Neural cell (in vitro differentiated cells): ENCODE measurements at regions not wholly inside any gene's neighbourhood (a gene's known extent, or its start where the extent isn't known, plus 50 kb on each side); places are given as distances from the start of the nearest gene placed in this dataset.

Experiments used
- H2AFZ ChIP-seq: fragments of 200-600, 300-800 bp; sonication (generic), shearing (Covaris generic); 2 replicates; pipeline ENCODE4 v1.6.0; 2014; ENCODE audit warnings: low read depth, mild to moderate bottlenecking, antibody characterized with exemption, low read length, moderate library complexity
- H3F3A ChIP-seq: fragments of 200-600 bp; shearing (Covaris generic); 2 replicates; pipeline ENCODE4 v1.6.1; 2016; ENCODE audit warnings: mild to moderate bottlenecking, moderate library complexity, mixed read lengths, antibody characterized with exemption, low read length; ENCODE audit not compliant: insufficient read depth, poor library complexity, severe bottlenecking
- H3K27ac ChIP-seq: fragments of 200-600, 300-800 bp; sonication (generic), shearing (Covaris generic); 2 replicates; pipeline ENCODE4 v1.5.1; 2014; ENCODE audit warnings: mild to moderate bottlenecking, low read length, moderate library complexity
- H3K27me3 ChIP-seq: fragments of 300-800, 200-600 bp; sonication (generic), shearing (Covaris generic); 2 replicates; pipeline ENCODE4 v1.6.0; 2014; ENCODE audit warnings: mild to moderate bottlenecking, low read depth, low read length, moderate library complexity; ENCODE audit not compliant: insufficient read depth
- H3K36me3 ChIP-seq: fragments of 300-800, 200-600 bp; sonication (generic), shearing (Covaris generic); 2 replicates; pipeline ENCODE4 v1.5.1; 2014; ENCODE audit warnings: mild to moderate bottlenecking, antibody characterized with exemption, low read length, moderate library complexity; ENCODE audit not compliant: insufficient read depth
- H3K4me2 ChIP-seq: fragments of 300-800, 200-600 bp; sonication (generic), shearing (Covaris generic); 2 replicates; pipeline ENCODE4 v1.6.0; 2014; ENCODE audit warnings: mild to moderate bottlenecking, low read length
- H3K4me3 ChIP-seq: fragments of 300-800, 200-600 bp; sonication (generic), shearing (Covaris generic); 2 replicates; pipeline ENCODE4 v1.5.1; 2014; ENCODE audit warnings: mild to moderate bottlenecking, low read length, moderate library complexity
- H3K79me2 ChIP-seq: fragments of 200-600 bp; shearing (Covaris generic); replicated peaks from 2 replicates; pipeline ENCODE4 v1.6.0; 2014; ENCODE audit warnings: mild to moderate bottlenecking, low read length, moderate library complexity; ENCODE audit not compliant: insufficient read depth
- H3K9ac ChIP-seq: fragments of 300-800, 200-600 bp; sonication (generic), shearing (Covaris generic); 2 replicates; pipeline ENCODE4 v1.6.1; 2016; ENCODE audit warnings: mild to moderate bottlenecking, low read length, mixed read lengths
- H3K9me2 ChIP-seq: fragments of 200-600 bp; shearing (Covaris generic); 2 replicates; pipeline ENCODE4 v1.6.1; 2016; ENCODE audit warnings: mild to moderate bottlenecking, low read length, mixed read lengths; ENCODE audit not compliant: insufficient read depth
- H3K9me3 ChIP-seq: fragments of 200-600, 300-800 bp; sonication (generic), shearing (Covaris generic); 2 replicates; pipeline ENCODE4 v1.6.1; 2016; ENCODE audit warnings: mild to moderate bottlenecking, mixed run types, low read length, moderate library complexity, mixed read lengths
- H4K20me1 ChIP-seq: fragments of 200-600 bp; shearing (Covaris generic); 2 replicates; pipeline ENCODE4 v1.6.1; 2016; ENCODE audit warnings: mild to moderate bottlenecking, mixed run types; ENCODE audit not compliant: insufficient read depth
- EP300 ChIP-seq: fragments of 450-650 bp; conservative IDR thresholded peaks from 2 replicates; pipeline ENCODE4 v1.6.1; 2014; ENCODE audit warnings: antibody characterized with exemption, mild to moderate bottlenecking, moderate library complexity; ENCODE audit not compliant: poor library complexity, severe bottlenecking
- EZH2 ChIP-seq: fragments of 200-600, 300-800 bp; shearing (Covaris generic), sonication (generic); IDR thresholded peaks from 2 replicates; pipeline ENCODE4 v1.6.1; 2014; ENCODE audit warnings: antibody characterized with exemption, low read length, borderline replicate concordance, mild to moderate bottlenecking; ENCODE audit not compliant: insufficient read depth, poor library complexity, severe bottlenecking
- MXI1 ChIP-seq: fragments of 450-650 bp; conservative IDR thresholded peaks from 2 replicates; pipeline ENCODE4 v1.6.1; 2014; ENCODE audit warnings: antibody characterized with exemption, mild to moderate bottlenecking; ENCODE audit not compliant: poor library complexity, severe bottlenecking
- POLR2AphosphoS5 ChIP-seq: IDR thresholded peaks from 2 replicates; pipeline ENCODE4 v1.6.1; 2012
- RAD21 ChIP-seq: fragments of 450-650 bp; conservative IDR thresholded peaks from 2 replicates; pipeline ENCODE4 v1.6.1; 2014; ENCODE audit warnings: antibody characterized with exemption, mild to moderate bottlenecking, moderate library complexity
- SMC3 ChIP-seq: fragments of 450-650 bp; conservative IDR thresholded peaks from 2 replicates; pipeline ENCODE4 v1.6.1; 2014; ENCODE audit warnings: antibody characterized with exemption, mild to moderate bottlenecking, moderate library complexity; ENCODE audit not compliant: poor library complexity
- TAF1 ChIP-seq: IDR thresholded peaks from 2 replicates; pipeline ENCODE4 v1.6.1; 2012; ENCODE audit warnings: low read depth
- TF ChIP-seq, protein P1 (sequence below): fragments of 450-650 bp; IDR thresholded peaks from 2 replicates; pipeline ENCODE4 v1.5.1; 2014; ENCODE audit warnings: antibody characterized with exemption, mild to moderate bottlenecking, moderate library complexity; ENCODE audit not compliant: poor library complexity, severe bottlenecking
- TF ChIP-seq, protein P2 (sequence below): IDR thresholded peaks from 2 replicates; pipeline ENCODE4 v1.6.1; 2012; ENCODE audit warnings: borderline replicate concordance

DNA sequence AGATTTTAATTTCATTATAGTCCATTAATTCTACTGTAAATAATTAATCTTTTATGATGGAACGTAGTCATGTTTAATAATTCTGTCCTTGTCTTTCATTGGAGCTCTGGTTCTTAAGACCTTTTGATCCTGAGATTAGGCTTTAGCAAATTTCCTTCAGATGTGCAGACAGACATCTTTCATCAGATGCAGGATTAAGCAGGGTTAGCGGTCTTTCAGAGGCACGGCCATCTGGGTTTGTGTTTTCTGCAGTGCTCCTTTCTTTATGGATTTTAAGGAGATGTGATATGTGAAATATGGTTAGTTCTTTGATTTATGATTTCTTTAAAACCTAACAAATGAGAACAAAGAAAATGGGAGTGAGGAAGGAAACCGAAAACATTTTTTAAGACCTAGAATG is 643.9 kb upstream of the SGCG start:
- TF ChIP-seq EP300 (no peak), SMC3 (no peak), EZH2 (no peak), POLR2AphosphoS5 (no peak), MXI1 (no peak), TAF1 (no peak), RAD21 (no peak)
- TF ChIP-seq, protein P1, sequence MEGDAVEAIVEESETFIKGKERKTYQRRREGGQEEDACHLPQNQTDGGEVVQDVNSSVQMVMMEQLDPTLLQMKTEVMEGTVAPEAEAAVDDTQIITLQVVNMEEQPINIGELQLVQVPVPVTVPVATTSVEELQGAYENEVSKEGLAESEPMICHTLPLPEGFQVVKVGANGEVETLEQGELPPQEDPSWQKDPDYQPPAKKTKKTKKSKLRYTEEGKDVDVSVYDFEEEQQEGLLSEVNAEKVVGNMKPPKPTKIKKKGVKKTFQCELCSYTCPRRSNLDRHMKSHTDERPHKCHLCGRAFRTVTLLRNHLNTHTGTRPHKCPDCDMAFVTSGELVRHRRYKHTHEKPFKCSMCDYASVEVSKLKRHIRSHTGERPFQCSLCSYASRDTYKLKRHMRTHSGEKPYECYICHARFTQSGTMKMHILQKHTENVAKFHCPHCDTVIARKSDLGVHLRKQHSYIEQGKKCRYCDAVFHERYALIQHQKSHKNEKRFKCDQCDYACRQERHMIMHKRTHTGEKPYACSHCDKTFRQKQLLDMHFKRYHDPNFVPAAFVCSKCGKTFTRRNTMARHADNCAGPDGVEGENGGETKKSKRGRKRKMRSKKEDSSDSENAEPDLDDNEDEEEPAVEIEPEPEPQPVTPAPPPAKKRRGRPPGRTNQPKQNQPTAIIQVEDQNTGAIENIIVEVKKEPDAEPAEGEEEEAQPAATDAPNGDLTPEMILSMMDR: no peak
- TF ChIP-seq, protein P2, sequence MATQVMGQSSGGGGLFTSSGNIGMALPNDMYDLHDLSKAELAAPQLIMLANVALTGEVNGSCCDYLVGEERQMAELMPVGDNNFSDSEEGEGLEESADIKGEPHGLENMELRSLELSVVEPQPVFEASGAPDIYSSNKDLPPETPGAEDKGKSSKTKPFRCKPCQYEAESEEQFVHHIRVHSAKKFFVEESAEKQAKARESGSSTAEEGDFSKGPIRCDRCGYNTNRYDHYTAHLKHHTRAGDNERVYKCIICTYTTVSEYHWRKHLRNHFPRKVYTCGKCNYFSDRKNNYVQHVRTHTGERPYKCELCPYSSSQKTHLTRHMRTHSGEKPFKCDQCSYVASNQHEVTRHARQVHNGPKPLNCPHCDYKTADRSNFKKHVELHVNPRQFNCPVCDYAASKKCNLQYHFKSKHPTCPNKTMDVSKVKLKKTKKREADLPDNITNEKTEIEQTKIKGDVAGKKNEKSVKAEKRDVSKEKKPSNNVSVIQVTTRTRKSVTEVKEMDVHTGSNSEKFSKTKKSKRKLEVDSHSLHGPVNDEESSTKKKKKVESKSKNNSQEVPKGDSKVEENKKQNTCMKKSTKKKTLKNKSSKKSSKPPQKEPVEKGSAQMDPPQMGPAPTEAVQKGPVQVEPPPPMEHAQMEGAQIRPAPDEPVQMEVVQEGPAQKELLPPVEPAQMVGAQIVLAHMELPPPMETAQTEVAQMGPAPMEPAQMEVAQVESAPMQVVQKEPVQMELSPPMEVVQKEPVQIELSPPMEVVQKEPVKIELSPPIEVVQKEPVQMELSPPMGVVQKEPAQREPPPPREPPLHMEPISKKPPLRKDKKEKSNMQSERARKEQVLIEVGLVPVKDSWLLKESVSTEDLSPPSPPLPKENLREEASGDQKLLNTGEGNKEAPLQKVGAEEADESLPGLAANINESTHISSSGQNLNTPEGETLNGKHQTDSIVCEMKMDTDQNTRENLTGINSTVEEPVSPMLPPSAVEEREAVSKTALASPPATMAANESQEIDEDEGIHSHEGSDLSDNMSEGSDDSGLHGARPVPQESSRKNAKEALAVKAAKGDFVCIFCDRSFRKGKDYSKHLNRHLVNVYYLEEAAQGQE: no peak
- no peak overlapping the region for H2AFZ ChIP-seq
- no peaks in the 10 kb centered on the region for H3K36me3 ChIP-seq
- H3K79me2 ChIP-seq: no peaks in the 10 kb centered on the region
- H3K9me2 ChIP-seq: no peaks in the 10 kb centered on the region
- H3K4me3 ChIP-seq: no peak overlapping the region
- no peaks in the 10 kb centered on the region for H3K9me3 ChIP-seq
- no peak overlapping the region for H3K27ac ChIP-seq
- H4K20me1 ChIP-seq: no peaks in the 10 kb centered on the region
- H3K4me2 ChIP-seq: no peak overlapping the region
- H3K27me3 ChIP-seq: no peaks in the 10 kb centered on the region
- H3F3A ChIP-seq: no peaks in the 10 kb centered on the region
- H3K9ac ChIP-seq: no peak overlapping the region

DNA sequence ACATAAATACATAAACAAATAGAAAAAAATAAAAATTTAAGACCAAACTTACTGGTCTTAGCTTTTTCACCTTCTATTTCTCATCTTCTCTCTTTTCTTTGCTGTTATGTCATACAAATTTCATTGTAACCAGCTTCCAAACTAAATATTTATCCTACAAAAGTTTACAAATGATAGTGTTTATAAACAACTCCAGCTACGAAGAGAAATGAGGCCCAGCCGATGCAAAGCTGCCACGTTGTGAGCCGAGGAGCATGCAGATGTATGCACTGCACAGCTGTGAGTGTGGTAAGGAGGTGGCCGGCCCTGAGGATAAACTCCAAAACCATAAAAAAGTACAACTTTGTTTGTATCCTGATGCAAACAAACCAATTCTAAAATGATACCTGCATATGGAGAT is 642.4 kb upstream of the SGCG start:
- Histone ChIP-seq H3K4me3 (no peak overlapping the region), H3K9me2 (no peaks in the 10 kb centered on the region), H3K36me3 (no peaks in the 10 kb centered on the region), H3K9ac (no peak overlapping the region), H3F3A (no peaks in the 10 kb centered on the region), H3K9me3 (no peaks in the 10 kb centered on the region), H3K27ac (no peak overlapping the region), H3K79me2 (no peaks in the 10 kb centered on the region), H3K4me2 (no peak overlapping the region), H4K20me1 (no peaks in the 10 kb centered on the region), H2AFZ (no peak overlapping the region), H3K27me3 (no peaks in the 10 kb centered on the region)
- TF ChIP-seq, protein P2: no peak
- no peak for TF ChIP-seq TAF1
- TF ChIP-seq MXI1: no peak
- no peak for TF ChIP-seq POLR2AphosphoS5
- no peak for TF ChIP-seq RAD21
- no peak for TF ChIP-seq EP300
- no peak for TF ChIP-seq SMC3
- TF ChIP-seq EZH2: no peak
